ENCODE measurements at regions not wholly inside any gene's neighbourhood (a gene's known extent, or its start where the extent isn't known, plus 50 kb on each side); places are given as distances from the start of the nearest gene placed in this dataset.

DNA sequence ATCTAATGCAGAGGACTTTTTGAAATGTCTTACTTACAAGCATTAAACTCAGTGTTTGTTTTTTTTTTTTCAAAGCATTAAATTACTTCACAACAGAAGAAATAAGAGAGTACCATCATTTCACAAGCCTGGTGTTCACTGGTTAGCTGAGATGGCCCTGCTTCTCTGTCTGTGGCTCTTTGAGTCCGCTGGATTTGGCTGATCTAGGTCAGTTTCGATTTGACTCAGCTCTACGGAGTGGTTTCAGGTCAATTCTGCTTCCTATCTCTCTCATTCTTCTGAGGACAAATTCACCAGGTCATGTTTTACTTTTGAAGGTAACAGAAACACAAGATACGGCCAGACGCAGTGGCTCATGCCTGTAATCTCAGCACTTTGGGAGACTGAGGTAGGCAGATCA is 1066.1 kb downstream of the FLRT2 start:
- no peaks in the 10 kb centered on the region for H3K36me3 ChIP-seq
- no peaks in the 10 kb centered on the region for H3K4me1 ChIP-seq
- intact Hi-C loops (cut with DNase I): no loop called here
- DNase-seq: no peak
- no peaks in the 10 kb centered on the region for H3K27me3 ChIP-seq
- WGBS, 2 donors: 88 to 93% methylated on average over 5 of the region's 5 CpGs
- H3K27ac ChIP-seq: no peak overlapping the region
- H3K9me3 ChIP-seq: no peaks in the 10 kb centered on the region
- TF ChIP-seq, protein P1, sequence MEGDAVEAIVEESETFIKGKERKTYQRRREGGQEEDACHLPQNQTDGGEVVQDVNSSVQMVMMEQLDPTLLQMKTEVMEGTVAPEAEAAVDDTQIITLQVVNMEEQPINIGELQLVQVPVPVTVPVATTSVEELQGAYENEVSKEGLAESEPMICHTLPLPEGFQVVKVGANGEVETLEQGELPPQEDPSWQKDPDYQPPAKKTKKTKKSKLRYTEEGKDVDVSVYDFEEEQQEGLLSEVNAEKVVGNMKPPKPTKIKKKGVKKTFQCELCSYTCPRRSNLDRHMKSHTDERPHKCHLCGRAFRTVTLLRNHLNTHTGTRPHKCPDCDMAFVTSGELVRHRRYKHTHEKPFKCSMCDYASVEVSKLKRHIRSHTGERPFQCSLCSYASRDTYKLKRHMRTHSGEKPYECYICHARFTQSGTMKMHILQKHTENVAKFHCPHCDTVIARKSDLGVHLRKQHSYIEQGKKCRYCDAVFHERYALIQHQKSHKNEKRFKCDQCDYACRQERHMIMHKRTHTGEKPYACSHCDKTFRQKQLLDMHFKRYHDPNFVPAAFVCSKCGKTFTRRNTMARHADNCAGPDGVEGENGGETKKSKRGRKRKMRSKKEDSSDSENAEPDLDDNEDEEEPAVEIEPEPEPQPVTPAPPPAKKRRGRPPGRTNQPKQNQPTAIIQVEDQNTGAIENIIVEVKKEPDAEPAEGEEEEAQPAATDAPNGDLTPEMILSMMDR (IDR thresholded peaks at IDR 0.05): no peak
- no peak for TF ChIP-seq POLR2A (IDR thresholded peaks at IDR 0.05)
- no peak overlapping the region for H3K4me3 ChIP-seq (replicated peaks in 1 of 3)

DNA sequence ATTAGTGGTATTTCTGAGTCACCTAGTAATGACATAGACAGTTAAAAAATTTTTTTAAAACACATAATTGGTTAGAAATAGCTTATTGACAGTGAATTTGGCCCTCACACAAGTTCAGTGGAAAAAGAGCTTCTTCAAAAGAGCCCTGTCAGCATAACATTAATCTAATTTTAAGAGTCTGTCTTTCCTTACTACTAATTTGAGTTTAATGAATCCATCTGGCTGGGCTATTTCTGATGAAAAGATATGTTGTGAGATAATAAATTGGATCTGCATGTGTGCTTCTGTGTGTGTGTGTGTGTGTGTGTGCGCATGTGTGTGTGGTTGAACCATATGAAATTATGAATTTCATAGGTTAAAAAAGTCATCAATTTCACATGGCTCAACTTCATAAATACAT is 1045.2 kb downstream of the FLRT2 start:
- Histone ChIP-seq H3K27ac (no peak overlapping the region), H3K27me3 (no peaks in the 10 kb centered on the region), H3K4me3 (replicated peaks in 1 of 3) (no peak overlapping the region), H3K36me3 (no peaks in the 10 kb centered on the region), H3K4me1 (no peaks in the 10 kb centered on the region), H3K9me3 (no peaks in the 10 kb centered on the region)
- 91 to 94% methylated on average over 1 of the region's 1 CpG for WGBS, 2 donors
- TF ChIP-seq POLR2A (IDR thresholded peaks at IDR 0.05): no peak
- TF ChIP-seq, protein P1 (IDR thresholded peaks at IDR 0.05): no peak
- intact Hi-C loops (cut with DNase I): no loop called here
- DNase-seq: no peak

DNA sequence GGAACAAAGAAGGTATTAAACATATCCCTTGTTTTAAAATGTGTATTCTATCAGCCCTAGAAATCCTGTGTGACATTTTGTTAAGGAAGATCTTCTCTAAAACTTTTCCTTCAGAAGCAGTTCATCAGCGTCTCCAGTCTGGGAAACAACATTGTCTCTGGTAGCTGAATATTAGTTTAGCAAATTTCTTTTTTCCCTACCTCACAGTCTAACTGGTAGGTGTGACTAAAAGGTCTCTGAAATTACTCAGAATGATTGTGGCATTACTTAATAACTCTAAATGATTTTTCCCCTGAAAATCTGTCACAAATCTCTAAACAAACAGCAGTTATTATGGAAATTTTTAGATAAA is 1044.8 kb downstream of the FLRT2 start:
- Histone ChIP-seq H3K9me3 (no peaks in the 10 kb centered on the region), H3K4me1 (no peaks in the 10 kb centered on the region), H3K4me3 (replicated peaks in 1 of 3) (no peak overlapping the region), H3K27ac (no peak overlapping the region), H3K27me3 (no peaks in the 10 kb centered on the region), H3K36me3 (no peaks in the 10 kb centered on the region)
- TF ChIP-seq, protein P1 (IDR thresholded peaks at IDR 0.05): no peak
- TF ChIP-seq POLR2A (IDR thresholded peaks at IDR 0.05): no peak
- WGBS, 2 donors: 83 to 84% methylated on average over 1 of the region's 1 CpG
- no peak for DNase-seq
- intact Hi-C loops (cut with DNase I): no loop called here

DNA sequence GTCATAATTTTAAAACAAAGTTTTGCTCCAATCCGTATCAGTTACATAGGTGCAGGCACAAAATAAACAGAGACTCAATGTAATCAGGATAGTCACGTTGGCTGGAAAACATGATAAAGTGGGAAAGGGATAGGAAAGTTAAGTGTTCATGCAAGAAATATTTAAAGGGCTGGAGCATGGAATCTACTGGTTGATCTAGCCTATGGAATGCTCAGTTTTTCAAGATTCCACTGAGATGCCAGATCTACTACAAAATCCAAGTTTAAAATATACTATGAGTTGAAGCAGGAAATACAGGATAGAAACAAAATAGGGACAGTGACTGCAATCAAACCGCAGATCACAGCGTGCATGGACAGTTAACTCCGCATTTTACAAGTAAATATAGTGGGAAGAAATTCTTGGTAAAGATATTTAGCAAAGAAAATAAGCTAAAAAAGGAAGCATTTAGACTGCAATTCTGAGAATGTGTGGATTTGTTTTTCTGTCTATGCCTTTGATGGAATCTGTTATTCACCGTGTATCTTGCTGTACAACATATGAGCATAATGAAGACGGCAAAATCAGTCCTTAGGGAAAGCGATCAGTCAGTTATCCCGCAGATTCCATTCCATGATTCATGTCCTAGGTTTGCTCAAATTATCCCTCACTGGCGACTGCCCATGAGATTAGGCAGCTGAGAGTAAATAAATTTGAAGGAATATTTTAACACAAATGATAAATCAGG is 1044.3 kb downstream of the FLRT2 start:
- Histone ChIP-seq H3K4me3 (replicated peaks in 1 of 3) (no peak overlapping the region), H3K4me1 (no peaks in the 10 kb centered on the region), H3K36me3 (no peaks in the 10 kb centered on the region), H3K27me3 (no peaks in the 10 kb centered on the region), H3K27ac (no peak overlapping the region), H3K9me3 (no peaks in the 10 kb centered on the region)
- intact Hi-C loops (cut with DNase I): no loop called here
- 80 to 81% methylated on average over 10 of the region's 10 CpGs for WGBS, 2 donors
- TF ChIP-seq, protein P1 (IDR thresholded peaks at IDR 0.05): no peak
- DNase-seq: no peak

DNA sequence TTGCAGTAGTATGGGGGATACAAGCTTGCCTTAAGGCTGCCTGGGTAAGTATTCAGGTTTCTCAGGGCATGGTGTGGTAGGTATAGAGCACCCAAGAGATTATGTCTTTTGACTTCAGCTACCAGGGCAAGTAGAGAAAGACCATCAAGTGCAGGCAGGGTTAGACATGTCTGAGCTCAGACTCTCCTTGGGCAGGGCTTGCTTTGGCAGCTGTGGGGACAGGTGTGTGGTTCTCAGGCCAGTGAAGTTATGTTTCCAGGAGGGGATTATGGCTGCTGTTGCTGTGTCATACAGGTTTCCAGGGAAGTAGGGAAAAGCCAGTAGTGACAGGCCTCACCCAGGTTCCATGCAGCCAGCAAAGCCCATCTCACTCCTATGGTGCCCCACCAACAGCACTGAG is 1040.4 kb downstream of the FLRT2 start:
- no peak for DNase-seq
- no peaks in the 10 kb centered on the region for H3K9me3 ChIP-seq
- H3K4me3 ChIP-seq (replicated peaks in 1 of 3): no peak overlapping the region
- intact Hi-C loops (cut with DNase I): no loop called here
- TF ChIP-seq, protein P1 (IDR thresholded peaks at IDR 0.05): no peak
- TF ChIP-seq POLR2A (IDR thresholded peaks at IDR 0.05): no peak
- no peak overlapping the region for H3K27ac ChIP-seq
- no peaks in the 10 kb centered on the region for H3K27me3 ChIP-seq
- H3K4me1 ChIP-seq: no peaks in the 10 kb centered on the region
- H3K36me3 ChIP-seq: no peaks in the 10 kb centered on the region

All from thyroid gland (tissue), 4 donors.